ENCODE measurements at regions not wholly inside any gene's neighbourhood (a gene's known extent, or its start where the extent isn't known, plus 50 kb on each side); places are given as distances from the start of the nearest gene placed in this dataset.

DNA sequence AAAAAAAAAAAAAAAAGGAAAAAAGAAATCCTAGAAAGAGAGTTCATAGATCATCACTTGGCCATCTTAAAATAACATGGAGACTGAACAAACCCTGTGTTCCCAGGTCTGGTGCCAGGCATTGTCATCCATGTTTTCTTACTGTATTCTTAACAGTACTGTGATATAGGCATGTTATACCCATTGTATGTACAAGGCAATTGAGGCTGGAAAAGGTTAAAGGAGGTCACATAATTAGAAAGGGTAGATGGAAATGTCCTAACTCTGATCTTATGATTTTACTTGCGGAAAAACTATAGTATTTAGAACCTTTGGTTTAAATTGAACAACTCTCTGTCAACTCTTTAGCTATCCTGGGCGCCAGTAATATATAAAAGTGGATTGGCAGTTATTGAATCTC, 478.2 kb upstream of the RGS6 start:
- H2BK15ac ChIP-seq (ENCODE audit: low read depth, low read length) = no peak overlapping the region
- Mint-ChIP-seq H3K27ac (no peak overlapping the region), H3K27me3 (ENCODE audit: low read depth) (no peaks in the 10 kb centered on the region), H3K4me1 (peaks cover 6% of the 10 kb centered on the region in 2 experiments), H3K36me3 (ENCODE audit: insufficient read depth in 1 of 3, low read depth in 3 of 3) (peaks cover 5 to 7% (median 6%) of the 10 kb centered on the region in 3 experiments; a peak in 6 of 7 replicates), H3K9me3 (peaks cover 0 to 2% of the 10 kb centered on the region in 2 experiments; a peak in 2 of 5 replicates), H3K4me3 (no peak overlapping the region)
- no peak overlapping the region for H3K18ac ChIP-seq (ENCODE audit: insufficient read length, low read depth, low read length)
- WGBS (ENCODE audit: extremely low coverage, insufficient read length, low lambda C conversion rate) = no CpG with 5 or more reads among the region's 2 CpGs
- H2BK12ac ChIP-seq (ENCODE audit: insufficient read length, low read depth, low read length) = no peak overlapping the region
- H2BK20ac ChIP-seq (ENCODE audit: low read depth, low read length, poor library complexity, severe bottlenecking) = no peak overlapping the region
- H3K56ac ChIP-seq (ENCODE audit: insufficient read length, low read depth, low read length) = no peak overlapping the region
- H3K4me1 ChIP-seq (ENCODE audit: insufficient read depth, low read length) = no peaks in the 10 kb centered on the region
- H2AFZ ChIP-seq (ENCODE audit: low read length) = no peak overlapping the region
- no peaks in the 10 kb centered on the region for H3K27me3 ChIP-seq (ENCODE audit: insufficient read depth, low read length)
- no peak overlapping the region for H3K14ac ChIP-seq (ENCODE audit: insufficient read depth, low read length)
- H3K79me1 ChIP-seq (ENCODE audit: insufficient read depth, low read depth, low read length, poor library complexity, severe bottlenecking) = no peaks in the 10 kb centered on the region
- H2BK120ac ChIP-seq (ENCODE audit: low read depth, low read length, poor library complexity, severe bottlenecking) = no peak overlapping the region
- H2AK5ac ChIP-seq (ENCODE audit: insufficient read length, low read length) = no peak overlapping the region
- H3K9me3 ChIP-seq (ENCODE audit: control insufficient read depth, low read depth, low read length) = no peaks in the 10 kb centered on the region
- TF ChIP-seq, protein P1, sequence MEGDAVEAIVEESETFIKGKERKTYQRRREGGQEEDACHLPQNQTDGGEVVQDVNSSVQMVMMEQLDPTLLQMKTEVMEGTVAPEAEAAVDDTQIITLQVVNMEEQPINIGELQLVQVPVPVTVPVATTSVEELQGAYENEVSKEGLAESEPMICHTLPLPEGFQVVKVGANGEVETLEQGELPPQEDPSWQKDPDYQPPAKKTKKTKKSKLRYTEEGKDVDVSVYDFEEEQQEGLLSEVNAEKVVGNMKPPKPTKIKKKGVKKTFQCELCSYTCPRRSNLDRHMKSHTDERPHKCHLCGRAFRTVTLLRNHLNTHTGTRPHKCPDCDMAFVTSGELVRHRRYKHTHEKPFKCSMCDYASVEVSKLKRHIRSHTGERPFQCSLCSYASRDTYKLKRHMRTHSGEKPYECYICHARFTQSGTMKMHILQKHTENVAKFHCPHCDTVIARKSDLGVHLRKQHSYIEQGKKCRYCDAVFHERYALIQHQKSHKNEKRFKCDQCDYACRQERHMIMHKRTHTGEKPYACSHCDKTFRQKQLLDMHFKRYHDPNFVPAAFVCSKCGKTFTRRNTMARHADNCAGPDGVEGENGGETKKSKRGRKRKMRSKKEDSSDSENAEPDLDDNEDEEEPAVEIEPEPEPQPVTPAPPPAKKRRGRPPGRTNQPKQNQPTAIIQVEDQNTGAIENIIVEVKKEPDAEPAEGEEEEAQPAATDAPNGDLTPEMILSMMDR (conservative IDR thresholded peaks at IDR 0.05) = no peak
- H2BK5ac ChIP-seq (ENCODE audit: insufficient read length, low read length) = no peak overlapping the region
- H3T11ph ChIP-seq (ENCODE audit: low read length) = no peak overlapping the region
- H3K23ac ChIP-seq (ENCODE audit: insufficient read length, low read depth, low read length) = no peak overlapping the region
- no peaks in the 10 kb centered on the region; the same call in 1 of the 2 replicates for H3K79me2 ChIP-seq (ENCODE audit: insufficient read depth, low read length)
- no peaks in the 10 kb centered on the region for H4K20me1 ChIP-seq (ENCODE audit: control insufficient read depth, insufficient read depth, insufficient read length)
- H3K4me2 ChIP-seq (ENCODE audit: insufficient read depth, insufficient read length, low read length) = no peak overlapping the region
- no peak overlapping the region for H3K9ac ChIP-seq (ENCODE audit: extremely low read depth, insufficient read length, low read length)
- no peak for DNase-seq
- no peaks in the 10 kb centered on the region for H3K23me2 ChIP-seq (ENCODE audit: insufficient read length, low read depth, low read length, poor library complexity, severe bottlenecking)
- no peak overlapping the region for H4K91ac ChIP-seq (ENCODE audit: insufficient read length, low read depth, low read length)
- no peak overlapping the region for H3K4ac ChIP-seq (ENCODE audit: low read depth, low read length)
- no peak overlapping the region for H4K5ac ChIP-seq (ENCODE audit: insufficient read length, low read depth, low read length)
- no peak overlapping the region for H4K8ac ChIP-seq (replicated peaks; ENCODE audit: insufficient read length, low read depth, low read length)
- H3K27ac ChIP-seq (ENCODE audit: insufficient read length, low read depth, low read length) = no peak overlapping the region
